Memory B cell (primary cell): ENCODE measurements at regions not wholly inside any gene's neighbourhood (a gene's known extent, or its start where the extent isn't known, plus 50 kb on each side); places are given as distances from the start of the nearest gene placed in this dataset.
"Not testable (repeated sequence)": the region's sequence is repeated elsewhere in the genome, so short reads cannot be mapped to it uniquely, and the experiment has no call there.

Experiments used
- ATAC-seq: fragments of 150-1000 bp; cut with Tn5 transposase; 2 replicates; pipeline ENCODE4 v1.10.0; 2021; ENCODE audit warnings: low read depth, mild to moderate bottlenecking, moderate library complexity
- DNase-seq, 2 donors: peaks; one replicate each; pipeline ENCODE4 v3.0.0; 2022; ENCODE audit warnings: low spot score in 2 of 2
- H3K27ac Mint-ChIP-seq: one replicate; pipeline ENCODE4 v1.8.0; 2022; ENCODE audit warnings: mild to moderate bottlenecking, moderate library complexity, mixed read lengths
- H3K27me3 Mint-ChIP-seq: one replicate; pipeline ENCODE4 v1.8.0; 2022; ENCODE audit warnings: mixed read lengths
- H3K36me3 Mint-ChIP-seq: one replicate; pipeline ENCODE4 v1.8.0; 2022; ENCODE audit warnings: mild to moderate bottlenecking, mixed read lengths
- H3K4me1 Mint-ChIP-seq: one replicate; pipeline ENCODE4 v1.8.0; 2022; ENCODE audit warnings: mixed read lengths
- H3K4me3 Mint-ChIP-seq: one replicate; pipeline ENCODE4 v1.8.0; 2022; ENCODE audit warnings: mild to moderate bottlenecking, moderate library complexity, mixed read lengths
- H3K9me3 Mint-ChIP-seq: one replicate; pipeline ENCODE4 v1.8.0; 2022; ENCODE audit warnings: mixed read lengths

DNA sequence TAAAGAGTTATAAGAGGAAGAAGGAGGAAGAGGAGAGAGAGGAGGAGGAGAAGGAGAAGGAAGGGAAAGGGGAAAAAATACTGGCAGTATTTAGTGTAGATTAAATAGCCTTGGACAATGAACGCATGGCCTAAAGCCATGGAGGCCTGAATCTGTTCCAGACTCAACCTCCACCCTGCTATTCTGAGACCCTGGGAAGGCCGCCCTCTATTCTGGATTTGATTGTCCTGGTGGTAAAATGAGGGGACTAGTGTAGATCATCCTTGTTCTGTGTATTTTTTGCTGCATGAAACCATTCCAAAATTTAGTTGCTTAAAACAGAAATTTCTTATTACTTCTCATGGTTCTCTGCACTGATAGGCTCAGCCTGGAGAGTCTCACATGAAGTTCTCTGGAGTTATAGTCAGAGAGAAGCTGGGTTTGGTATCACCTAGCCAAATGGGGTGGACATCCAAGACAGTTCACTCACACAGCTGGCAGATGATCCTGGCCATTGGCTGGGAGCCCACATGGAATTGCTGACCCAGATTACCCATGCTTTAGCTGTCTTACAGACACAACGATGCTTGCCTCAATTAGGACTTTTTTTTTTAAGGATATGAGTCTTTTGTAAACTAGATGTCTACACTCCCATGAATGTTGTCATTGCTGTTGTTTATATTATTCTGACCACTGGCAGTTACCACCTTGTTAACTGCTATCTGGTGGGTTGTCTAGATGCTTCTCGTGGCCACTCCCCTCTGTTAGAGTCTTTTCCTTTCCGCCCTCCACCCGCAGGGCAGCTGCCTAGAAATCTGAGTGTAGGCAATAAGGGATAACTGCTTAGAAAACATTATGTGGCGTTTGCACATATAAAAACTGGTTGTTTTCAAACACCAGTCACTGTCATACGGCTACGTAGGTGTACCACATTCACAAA lies 149.9 kb downstream of the SST start:
- Mint-ChIP-seq H3K36me3 (no peaks in the 10 kb centered on the region), H3K4me3 (no peak overlapping the region), H3K27me3 (no peaks in the 10 kb centered on the region), H3K9me3 (no peaks in the 10 kb centered on the region), H3K27ac (no peak overlapping the region), H3K4me1 (no peaks in the 10 kb centered on the region)
- ATAC-seq (no peak), DNase-seq (no peak)

DNA sequence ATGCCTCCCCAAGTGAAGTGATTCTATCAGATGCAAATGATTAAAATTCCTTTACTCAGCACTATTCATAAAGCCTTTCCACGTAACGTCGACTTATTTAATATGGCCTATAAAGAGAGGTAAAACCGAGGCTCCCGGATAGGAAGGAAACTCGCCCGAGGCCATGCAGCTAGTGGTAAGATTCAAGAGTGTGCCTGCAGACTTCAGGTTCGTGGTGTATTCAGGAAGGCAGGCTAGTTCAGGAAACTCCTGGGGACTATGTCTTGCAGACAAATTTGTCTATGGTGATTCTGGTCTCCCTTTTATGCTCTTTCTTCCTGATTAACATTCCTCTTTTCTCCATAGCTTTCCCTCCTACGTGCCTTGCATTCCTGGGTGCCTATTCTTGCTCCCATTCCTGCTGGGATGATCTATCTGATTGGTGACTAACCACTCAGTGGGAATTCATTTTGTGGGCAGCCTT lies 150.7 kb downstream of the SST start:
- Mint-ChIP-seq H3K27ac (no peak overlapping the region), H3K4me1 (no peaks in the 10 kb centered on the region), H3K4me3 (no peak overlapping the region), H3K9me3 (no peaks in the 10 kb centered on the region), H3K36me3 (no peaks in the 10 kb centered on the region), H3K27me3 (no peaks in the 10 kb centered on the region)
- DNase-seq (no peak), ATAC-seq (no peak)

DNA sequence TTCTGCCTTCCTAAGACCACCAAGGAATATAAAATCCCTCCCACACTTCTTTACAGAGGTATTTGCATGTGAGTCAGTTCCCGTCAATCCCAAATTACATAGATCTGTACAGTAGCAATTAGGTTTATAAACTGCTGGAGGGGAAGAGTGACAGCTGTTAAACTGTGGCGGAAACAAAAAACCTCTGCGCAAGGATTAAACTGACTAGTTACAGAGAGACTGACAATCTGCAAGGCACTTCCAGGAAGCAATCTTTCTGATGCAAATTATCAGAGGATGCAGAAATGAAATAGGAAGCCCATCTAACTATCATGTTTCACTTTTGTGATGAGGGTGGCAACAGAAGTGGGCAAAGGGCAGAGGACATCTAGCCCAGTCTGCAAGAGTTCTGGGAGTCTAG lies 150.4 kb downstream of the RTP4 start:
- Mint-ChIP-seq H3K27ac (no peak overlapping the region), H3K9me3 (no peaks in the 10 kb centered on the region), H3K4me3 (no peak overlapping the region), H3K36me3 (no peaks in the 10 kb centered on the region), H3K27me3 (peaks cover 1% of the 10 kb centered on the region), H3K4me1 (no peaks in the 10 kb centered on the region)
- DNase-seq (no peak), ATAC-seq (peak; percentile 34)

DNA sequence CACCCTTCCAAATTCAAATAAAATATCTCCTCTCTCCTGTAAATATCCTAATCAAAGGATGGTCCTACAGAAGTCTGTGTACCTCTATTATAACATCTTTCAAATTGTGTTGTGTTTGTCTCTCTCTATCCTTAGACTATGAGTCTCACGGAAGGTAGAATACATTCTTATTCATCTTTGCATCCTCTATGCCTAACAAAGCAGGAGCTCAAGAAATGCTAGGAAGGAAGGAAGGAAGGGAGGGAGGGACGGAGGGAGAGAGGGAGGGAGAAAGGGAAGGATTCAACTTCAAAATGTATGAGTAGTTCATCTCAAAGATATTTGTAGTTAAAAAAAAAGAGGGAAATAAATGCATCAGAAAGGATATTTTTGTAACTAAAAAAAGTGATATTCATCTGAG lies 150.0 kb downstream of the RTP4 start:
- Mint-ChIP-seq H3K27me3 (peaks cover 1% of the 10 kb centered on the region), H3K4me1 (no peaks in the 10 kb centered on the region), H3K27ac (no peak overlapping the region), H3K9me3 (no peaks in the 10 kb centered on the region), H3K4me3 (no peak overlapping the region), H3K36me3 (no peaks in the 10 kb centered on the region)
- ATAC-seq (no peak), DNase-seq (no peak)

DNA sequence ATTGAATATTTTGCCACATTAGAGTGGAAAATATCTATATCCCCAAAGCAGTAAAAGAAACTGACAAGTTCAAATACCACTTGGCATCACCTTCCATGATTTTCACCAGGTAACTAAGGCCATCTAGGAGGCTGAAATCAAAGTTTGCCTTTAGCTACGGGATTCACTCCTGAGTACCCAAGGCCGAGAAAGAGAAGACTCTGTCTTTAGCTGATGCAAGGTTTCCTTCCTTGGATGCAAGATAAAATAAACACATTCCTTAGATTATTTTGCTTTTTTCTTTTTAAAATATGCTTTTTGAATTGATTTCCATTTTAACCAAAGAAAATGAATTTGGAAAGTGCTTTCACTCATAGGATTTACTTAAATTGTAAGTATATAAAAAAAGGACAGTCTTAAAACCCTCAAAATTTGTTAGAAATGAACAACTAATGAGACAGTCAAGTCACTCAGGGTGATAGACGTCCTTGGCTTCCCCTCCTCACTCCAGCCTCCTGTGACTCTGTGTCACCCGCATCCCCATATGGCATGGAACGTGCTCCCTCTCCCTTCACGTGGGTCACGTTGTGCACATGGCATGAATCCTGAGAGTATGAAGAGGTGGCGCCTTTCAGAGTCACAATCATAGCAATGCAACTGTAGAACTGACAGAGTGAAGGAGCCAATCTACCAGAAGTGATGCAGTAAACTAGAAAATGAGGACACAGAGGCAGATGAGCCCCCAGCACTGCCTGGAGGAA lies 148.4 kb downstream of the RTP4 start:
- peaks cover 1% of the 10 kb centered on the region for H3K27me3 Mint-ChIP-seq
- ATAC-seq (no peak), DNase-seq (no peak)
- no peak overlapping the region for H3K4me3 Mint-ChIP-seq
- no peaks in the 10 kb centered on the region for H3K9me3 Mint-ChIP-seq
- no peaks in the 10 kb centered on the region for H3K4me1 Mint-ChIP-seq
- no peak overlapping the region for H3K27ac Mint-ChIP-seq
- H3K36me3 Mint-ChIP-seq = no peaks in the 10 kb centered on the region

DNA sequence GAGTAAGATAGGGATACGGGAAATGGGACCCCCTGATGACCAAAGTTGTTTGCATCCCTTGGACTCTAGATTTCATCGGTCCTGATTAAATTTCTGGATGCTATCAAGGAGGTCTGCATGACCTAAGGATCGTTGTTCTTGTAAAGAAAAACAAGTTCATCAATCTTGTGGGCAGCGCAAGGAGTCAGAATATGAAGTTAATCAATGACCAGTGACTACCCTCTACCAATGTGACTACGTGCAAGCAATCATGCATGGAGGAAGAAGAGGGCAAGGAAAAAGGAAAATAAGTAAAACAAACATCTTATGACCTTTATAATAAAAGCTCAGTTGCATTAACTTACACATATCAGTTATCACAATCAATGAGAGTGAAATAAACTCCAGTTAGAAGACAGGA lies 139.7 kb downstream of the RTP4 start:
- H3K4me3 Mint-ChIP-seq = no peak overlapping the region
- no peaks in the 10 kb centered on the region for H3K9me3 Mint-ChIP-seq
- no peaks in the 10 kb centered on the region for H3K36me3 Mint-ChIP-seq
- peaks cover 5% of the 10 kb centered on the region for H3K27me3 Mint-ChIP-seq
- no peak overlapping the region for H3K27ac Mint-ChIP-seq
- no peaks in the 10 kb centered on the region for H3K4me1 Mint-ChIP-seq
- ATAC-seq (no peak), DNase-seq (no peak)

DNA sequence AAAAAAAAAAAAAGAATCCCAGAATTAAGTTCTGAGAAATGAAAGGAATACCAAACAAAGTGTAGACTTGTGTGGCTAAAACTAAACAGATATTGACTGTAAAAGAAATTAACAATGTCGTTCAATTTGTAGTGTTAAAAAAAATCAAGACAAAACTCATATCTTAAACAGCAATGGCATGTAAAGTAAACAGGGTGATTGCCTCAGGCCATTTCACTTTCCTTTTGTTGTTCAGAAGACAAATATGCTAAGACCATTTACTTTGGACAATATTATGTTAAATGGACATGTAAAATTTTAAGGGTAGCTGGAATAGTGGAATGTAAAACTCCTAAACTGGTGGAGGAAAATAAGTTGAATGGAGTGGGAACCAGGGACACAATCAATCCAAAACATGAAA lies 139.1 kb downstream of the RTP4 start:
- H3K4me3 Mint-ChIP-seq = no peak overlapping the region
- H3K27me3 Mint-ChIP-seq = peaks cover 5% of the 10 kb centered on the region
- DNase-seq (no peak), ATAC-seq (no peak)
- no peaks in the 10 kb centered on the region for H3K36me3 Mint-ChIP-seq
- H3K9me3 Mint-ChIP-seq = no peaks in the 10 kb centered on the region
- no peaks in the 10 kb centered on the region for H3K4me1 Mint-ChIP-seq
- no peak overlapping the region for H3K27ac Mint-ChIP-seq

DNA sequence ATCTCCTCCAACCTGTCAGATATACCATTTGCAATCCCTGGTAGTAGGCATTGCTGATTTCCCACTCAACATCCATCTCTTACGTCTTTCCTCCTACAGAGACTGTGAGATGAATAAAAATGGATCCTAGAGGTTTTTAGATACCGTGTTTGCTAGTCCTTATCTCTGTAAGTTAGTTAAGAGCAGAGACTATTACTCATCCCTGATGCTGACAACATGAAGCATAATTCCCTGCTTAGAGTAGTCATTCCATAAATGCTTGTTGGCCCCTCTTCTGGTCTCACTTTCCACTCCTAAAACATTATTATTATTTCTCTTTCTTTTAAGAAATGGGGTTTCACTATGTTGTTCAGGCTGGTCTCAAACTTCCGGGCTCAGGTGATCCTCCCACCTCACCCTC lies 136.2 kb downstream of the RTP4 start:
- Mint-ChIP-seq H3K4me1 (no peaks in the 10 kb centered on the region), H3K4me3 (no peak overlapping the region), H3K9me3 (no peaks in the 10 kb centered on the region), H3K36me3 (no peaks in the 10 kb centered on the region), H3K27me3 (peaks cover 7% of the 10 kb centered on the region), H3K27ac (no peak overlapping the region)
- DNase-seq = no peak
- ATAC-seq = no peak

DNA sequence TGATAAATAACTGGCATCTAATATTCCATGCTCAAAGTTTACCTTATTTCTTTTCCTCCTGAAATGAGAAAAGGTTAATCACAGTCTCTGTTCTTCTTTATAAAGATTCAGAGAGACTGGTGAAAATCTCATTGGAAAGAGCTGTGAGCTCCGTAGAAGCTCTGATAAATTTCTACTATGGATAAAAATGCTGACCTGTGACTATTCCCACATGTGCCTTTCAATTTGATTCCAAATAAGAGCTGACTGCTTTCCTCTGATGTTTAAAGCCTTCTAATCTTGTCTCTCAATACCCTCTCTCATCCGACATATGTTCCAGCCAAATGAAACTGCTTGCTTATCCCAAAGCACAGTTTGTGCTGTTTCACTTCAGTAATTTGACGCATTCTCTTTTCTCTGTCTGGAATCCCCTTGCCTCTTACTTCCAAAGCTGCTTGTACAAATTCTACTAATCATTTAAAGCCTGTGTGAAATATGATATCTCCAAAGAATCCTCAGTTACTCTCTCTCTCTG lies 130.1 kb downstream of the RTP4 start:
- H3K9me3 Mint-ChIP-seq = peaks cover 9% of the 10 kb centered on the region
- H3K4me1 Mint-ChIP-seq = no peaks in the 10 kb centered on the region
- DNase-seq = no peak
- peaks cover 8% of the 10 kb centered on the region for H3K27me3 Mint-ChIP-seq
- H3K36me3 Mint-ChIP-seq = no peaks in the 10 kb centered on the region
- no peak for ATAC-seq
- H3K27ac Mint-ChIP-seq = no peak overlapping the region
- no peak overlapping the region for H3K4me3 Mint-ChIP-seq

DNA sequence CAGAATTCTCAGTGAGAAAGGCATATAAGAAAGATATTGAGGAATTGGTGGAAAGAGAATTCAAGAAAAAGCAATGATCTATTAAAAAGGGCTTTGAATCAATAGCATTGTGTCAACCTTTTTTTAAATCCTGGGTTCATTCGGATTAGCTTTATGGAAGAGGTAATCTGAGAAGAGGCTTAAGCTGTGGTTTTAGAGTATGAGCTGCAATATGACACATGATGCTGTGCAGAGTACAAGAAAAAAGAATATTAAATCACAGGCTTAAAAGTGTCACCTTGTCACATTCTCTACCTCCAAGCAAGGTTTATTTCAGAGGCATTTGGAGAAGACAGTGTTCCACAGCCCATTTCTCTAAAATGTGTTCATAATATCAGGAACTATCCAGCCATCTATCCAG lies 128.9 kb downstream of the RTP4 start:
- Mint-ChIP-seq H3K4me1 (no peaks in the 10 kb centered on the region), H3K27ac (no peak overlapping the region), H3K4me3 (no peak overlapping the region), H3K27me3 (peaks cover 10% of the 10 kb centered on the region), H3K36me3 (no peaks in the 10 kb centered on the region), H3K9me3 (peaks cover 17% of the 10 kb centered on the region)
- DNase-seq (no peak), ATAC-seq (no peak)

DNA sequence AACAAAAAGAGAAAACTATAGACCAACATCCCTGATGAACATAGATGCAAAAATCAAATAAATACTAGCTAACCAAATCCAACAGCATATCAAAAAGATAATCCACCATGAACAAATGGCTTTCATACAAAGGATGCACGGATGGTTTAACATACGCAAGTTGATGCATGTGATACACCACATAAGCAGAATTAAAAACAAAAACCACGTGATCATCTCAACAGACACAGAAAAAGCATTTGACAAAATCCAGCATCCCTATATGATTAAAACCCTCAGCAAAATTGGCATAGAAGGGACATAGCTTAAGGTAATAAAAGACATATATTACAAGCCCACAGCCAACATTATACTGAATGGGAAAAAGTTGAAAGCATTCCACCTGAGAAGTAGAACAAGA lies 125.9 kb downstream of the RTP4 start:
- ATAC-seq, H3K4me1 Mint-ChIP-seq: not testable (repeated sequence)
- peaks cover 16% of the 10 kb centered on the region for H3K27me3 Mint-ChIP-seq

DNA sequence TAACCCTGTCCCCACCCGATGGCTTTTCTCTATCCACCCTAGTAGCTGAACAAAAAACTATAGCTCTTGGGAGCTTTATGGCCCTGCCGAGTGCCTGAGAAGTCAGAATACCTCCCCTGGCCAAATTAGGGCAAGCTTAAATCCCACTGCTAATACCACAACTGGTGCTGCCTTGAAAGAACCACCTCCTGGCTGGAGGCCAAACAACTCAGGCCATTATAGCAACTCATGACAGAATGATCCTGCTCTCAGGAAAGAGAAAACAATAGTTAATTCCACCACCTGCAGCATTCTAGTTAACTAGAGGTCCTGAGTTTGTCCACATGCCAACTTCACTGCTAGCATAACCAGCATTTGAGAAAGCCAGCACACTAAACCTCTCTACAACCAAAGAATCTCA lies 123.2 kb downstream of the RTP4 start:
- ATAC-seq = no peak
- Mint-ChIP-seq H3K9me3 (peaks cover 16% of the 10 kb centered on the region), H3K27ac (no peak overlapping the region), H3K4me3 (no peak overlapping the region), H3K27me3 (peaks cover 20% of the 10 kb centered on the region), H3K36me3 (no peaks in the 10 kb centered on the region), H3K4me1 (no peaks in the 10 kb centered on the region)
- DNase-seq = no peak

More for the DNA sequence above, 125.9 kb downstream of the RTP4 start:
- DNase-seq, H3K27ac Mint-ChIP-seq, H3K4me3 Mint-ChIP-seq, H3K36me3 Mint-ChIP-seq: not testable (repeated sequence)
- peaks cover 18% of the 10 kb centered on the region for H3K9me3 Mint-ChIP-seq

DNA sequence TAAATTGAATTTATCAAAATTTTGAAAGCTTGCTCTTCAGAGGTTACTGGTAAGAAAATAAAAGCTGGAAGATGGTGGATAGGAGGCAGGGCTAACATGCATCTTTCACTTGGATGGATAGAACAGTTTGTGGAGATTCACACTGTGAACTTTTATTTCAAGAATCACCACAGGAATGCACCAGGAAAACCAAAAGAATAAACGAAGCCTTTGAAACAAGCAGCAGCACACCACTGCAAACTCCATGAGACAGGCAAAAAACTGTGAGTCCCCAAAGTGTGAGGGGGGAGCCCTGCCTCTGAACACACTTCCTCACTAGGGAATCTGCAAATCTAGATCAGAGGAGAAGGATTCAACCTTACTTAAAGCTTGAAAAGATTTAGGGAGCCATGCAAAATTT lies 122.2 kb downstream of the RTP4 start:
- ATAC-seq (no peak), DNase-seq (no peak)
- Mint-ChIP-seq H3K27ac (no peak overlapping the region), H3K36me3 (no peaks in the 10 kb centered on the region), H3K9me3 (peaks cover 16% of the 10 kb centered on the region), H3K4me1 (no peaks in the 10 kb centered on the region), H3K4me3 (no peak overlapping the region), H3K27me3 (peaks cover 20% of the 10 kb centered on the region)

DNA sequence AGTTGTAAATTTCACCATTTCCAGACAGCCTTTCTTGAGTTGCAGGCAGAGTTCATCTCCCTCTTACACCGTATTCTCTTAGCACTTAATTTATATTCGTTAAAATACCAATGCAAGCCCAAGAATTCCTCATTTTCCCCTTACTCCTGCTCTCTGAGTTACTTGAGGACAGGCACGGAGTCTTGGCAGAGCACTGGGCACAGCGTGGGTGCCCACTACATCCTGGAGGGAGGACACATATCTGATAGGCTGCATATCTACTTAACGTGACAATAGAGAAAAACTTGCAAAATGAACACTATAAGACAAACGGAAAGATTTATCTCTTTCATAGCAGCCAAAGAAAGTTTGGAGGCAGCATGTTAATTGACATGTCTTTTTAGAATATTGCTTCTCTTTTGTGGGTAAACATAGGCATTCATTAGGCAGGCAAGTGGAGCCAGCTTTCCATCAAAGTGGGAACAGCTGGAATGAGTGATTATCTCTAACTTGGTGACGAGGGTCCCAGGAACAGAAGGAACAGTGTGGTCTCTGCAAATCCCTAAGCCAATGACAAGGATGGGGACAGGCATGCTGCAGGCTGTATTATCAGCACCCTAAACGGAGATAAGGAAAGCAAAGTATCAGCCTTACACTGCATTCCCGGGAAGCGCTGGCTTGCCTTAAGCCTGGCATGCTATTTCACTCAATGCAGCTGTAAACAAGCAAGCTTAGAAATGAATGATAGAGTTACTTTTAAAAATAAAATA lies 116.5 kb downstream of the RTP4 start:
- ATAC-seq (no peak), DNase-seq (no peak)
- Mint-ChIP-seq H3K27me3 (peaks cover 27% of the 10 kb centered on the region), H3K27ac (no peak overlapping the region), H3K4me1 (no peaks in the 10 kb centered on the region), H3K4me3 (no peak overlapping the region), H3K9me3 (no peaks in the 10 kb centered on the region), H3K36me3 (no peaks in the 10 kb centered on the region)
